ENCODE measurements at regions not wholly inside any gene's neighbourhood (a gene's known extent, or its start where the extent isn't known, plus 50 kb on each side); places are given as distances from the start of the nearest gene placed in this dataset.

GRCh38 chr6:145286916-145287315 is 448.4 kb downstream of the EPM2A start:
- TF ChIP-seq, protein P1, sequence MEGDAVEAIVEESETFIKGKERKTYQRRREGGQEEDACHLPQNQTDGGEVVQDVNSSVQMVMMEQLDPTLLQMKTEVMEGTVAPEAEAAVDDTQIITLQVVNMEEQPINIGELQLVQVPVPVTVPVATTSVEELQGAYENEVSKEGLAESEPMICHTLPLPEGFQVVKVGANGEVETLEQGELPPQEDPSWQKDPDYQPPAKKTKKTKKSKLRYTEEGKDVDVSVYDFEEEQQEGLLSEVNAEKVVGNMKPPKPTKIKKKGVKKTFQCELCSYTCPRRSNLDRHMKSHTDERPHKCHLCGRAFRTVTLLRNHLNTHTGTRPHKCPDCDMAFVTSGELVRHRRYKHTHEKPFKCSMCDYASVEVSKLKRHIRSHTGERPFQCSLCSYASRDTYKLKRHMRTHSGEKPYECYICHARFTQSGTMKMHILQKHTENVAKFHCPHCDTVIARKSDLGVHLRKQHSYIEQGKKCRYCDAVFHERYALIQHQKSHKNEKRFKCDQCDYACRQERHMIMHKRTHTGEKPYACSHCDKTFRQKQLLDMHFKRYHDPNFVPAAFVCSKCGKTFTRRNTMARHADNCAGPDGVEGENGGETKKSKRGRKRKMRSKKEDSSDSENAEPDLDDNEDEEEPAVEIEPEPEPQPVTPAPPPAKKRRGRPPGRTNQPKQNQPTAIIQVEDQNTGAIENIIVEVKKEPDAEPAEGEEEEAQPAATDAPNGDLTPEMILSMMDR (IDR thresholded peaks at IDR 0.05) = no peak
- no peak for TF ChIP-seq POLR2A (IDR thresholded peaks at IDR 0.05)
- no peak for TF ChIP-seq POLR2AphosphoS5 (IDR thresholded peaks at IDR 0.05)
- TF ChIP-seq EP300 (IDR thresholded peaks at IDR 0.05) = no peak
- DNase-seq = no peak
- H3K4me1 ChIP-seq = no peaks in the 10 kb centered on the region
- 73 to 91% (median 89%) methylated on average over 1 of the region's 1 CpG for WGBS, 5 donors
- H3K36me3 ChIP-seq = no peaks in the 10 kb centered on the region
- no peak overlapping the region for H3K27ac ChIP-seq
- no peak overlapping the region for H3K4me3 ChIP-seq
- intact Hi-C loops (cut with DNase I; ENCODE audit: low total_unique reads) = no loop called here
- H3K9me3 ChIP-seq = peaks cover 0 to 12% (median 6%) of the 10 kb centered on the region in 4 donors
- H3K27me3 ChIP-seq = no peaks in the 10 kb centered on the region

DNA sequence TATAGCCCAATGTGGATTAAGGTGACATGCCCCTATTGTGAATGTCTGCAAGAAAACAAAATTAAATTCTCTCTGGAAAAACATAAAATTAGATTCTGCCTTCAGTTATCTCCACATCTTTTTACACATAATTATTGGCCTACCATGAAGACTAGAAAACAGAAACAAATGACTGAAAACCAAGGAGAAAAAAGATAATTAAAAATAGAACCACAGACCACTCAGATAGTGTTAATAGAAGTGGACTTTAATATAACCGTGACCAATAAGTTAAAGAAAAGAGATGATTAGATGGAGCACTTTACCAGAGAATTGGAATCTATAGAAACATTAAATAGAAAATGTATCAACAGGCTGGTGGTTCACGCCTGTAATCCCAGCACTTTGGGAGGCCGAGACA is 445.7 kb downstream of the EPM2A start:
- intact Hi-C loops (cut with DNase I; ENCODE audit: low total_unique reads) = no loop called here
- Histone ChIP-seq H3K36me3 (no peaks in the 10 kb centered on the region), H3K4me3 (no peak overlapping the region), H3K4me1 (no peaks in the 10 kb centered on the region), H3K27me3 (no peaks in the 10 kb centered on the region), H3K9me3 (peaks cover 0 to 12% (median 5%) of the 10 kb centered on the region in 4 donors), H3K27ac (no peak overlapping the region)
- 81 to 98% (median 94%) methylated on average over 3 of the region's 3 CpGs for WGBS, 5 donors
- DNase-seq = no peak
- TF ChIP-seq POLR2A (IDR thresholded peaks at IDR 0.05) (no peak), POLR2AphosphoS5 (IDR thresholded peaks at IDR 0.05) (no peak), EP300 (IDR thresholded peaks at IDR 0.05) (no peak)
- TF ChIP-seq, protein P1 (IDR thresholded peaks at IDR 0.05) = no peak

DNA sequence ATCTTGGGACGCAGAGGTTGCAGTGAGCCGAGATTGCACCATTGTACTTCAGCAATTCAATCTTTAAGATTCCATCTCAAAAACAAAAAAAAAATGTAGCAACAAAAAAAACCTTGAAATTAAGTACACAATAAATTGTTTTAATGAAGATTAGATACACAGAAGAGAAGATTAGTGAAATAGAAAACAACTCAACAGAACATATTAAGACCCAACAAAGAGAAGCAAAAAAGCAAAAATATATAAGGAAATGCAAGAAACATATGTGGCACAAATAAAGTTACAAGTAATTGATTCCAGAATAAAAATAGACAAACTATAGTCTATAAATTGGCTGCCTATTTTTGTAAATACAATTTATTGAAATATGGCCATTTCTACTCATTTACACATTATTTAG is 445.2 kb downstream of the EPM2A start:
- WGBS, 5 donors = 93 to 98% (median 96%) methylated on average over 2 of the region's 2 CpGs
- H3K27ac ChIP-seq = no peak overlapping the region
- H3K27me3 ChIP-seq = no peaks in the 10 kb centered on the region
- intact Hi-C loops (cut with DNase I; ENCODE audit: low total_unique reads) = no loop called here
- TF ChIP-seq POLR2AphosphoS5 (IDR thresholded peaks at IDR 0.05) (no peak), EP300 (IDR thresholded peaks at IDR 0.05) (no peak), POLR2A (IDR thresholded peaks at IDR 0.05) (no peak)
- TF ChIP-seq, protein P1 (IDR thresholded peaks at IDR 0.05) = no peak
- no peak for DNase-seq
- no peaks in the 10 kb centered on the region for H3K4me1 ChIP-seq
- no peak overlapping the region for H3K4me3 ChIP-seq
- no peaks in the 10 kb centered on the region for H3K36me3 ChIP-seq
- H3K9me3 ChIP-seq = peaks cover 0 to 12% (median 5%) of the 10 kb centered on the region in 4 donors

DNA sequence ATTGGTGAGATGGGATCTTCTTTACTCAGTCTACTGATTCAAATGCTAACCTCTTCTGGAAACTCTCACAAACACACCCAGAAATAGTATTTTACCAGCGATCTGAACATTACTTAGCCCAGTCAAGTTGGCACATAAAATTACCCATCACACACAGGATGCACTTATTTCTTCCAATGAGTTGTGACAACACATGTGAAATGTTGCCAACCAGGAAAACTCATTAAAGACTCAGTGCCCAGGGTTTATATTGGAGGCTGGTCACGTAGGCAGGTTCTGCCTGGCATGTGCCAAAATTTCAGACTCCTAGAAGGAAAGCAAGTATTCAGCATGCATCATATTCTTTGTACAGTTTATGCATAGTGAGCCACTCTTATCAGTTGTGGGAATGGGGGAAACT is 443.3 kb downstream of the EPM2A start:
- no peaks in the 10 kb centered on the region for H3K36me3 ChIP-seq
- H3K27me3 ChIP-seq = no peaks in the 10 kb centered on the region
- no peak overlapping the region for H3K4me3 ChIP-seq
- 58 to 84% (median 77%) methylated on average over 2 of the region's 2 CpGs for WGBS, 5 donors
- TF ChIP-seq POLR2AphosphoS5 (IDR thresholded peaks at IDR 0.05) (no peak), POLR2A (IDR thresholded peaks at IDR 0.05) (no peak), EP300 (IDR thresholded peaks at IDR 0.05) (no peak)
- TF ChIP-seq, protein P1 (IDR thresholded peaks at IDR 0.05) = no peak
- H3K27ac ChIP-seq = no peak overlapping the region
- intact Hi-C loops (cut with DNase I; ENCODE audit: low total_unique reads) = no loop called here
- no peaks in the 10 kb centered on the region for H3K4me1 ChIP-seq
- peaks cover 0 to 12% (median 5%) of the 10 kb centered on the region in 4 donors for H3K9me3 ChIP-seq
- no peak for DNase-seq
